IMR-90 (cell line): ENCODE measurements at regions not wholly inside any gene's neighbourhood (a gene's known extent, or its start where the extent isn't known, plus 50 kb on each side); places are given as distances from the start of the nearest gene placed in this dataset.

Source experiments
- ATAC-seq: fragments of 200-7000 bp; cut with Tn5 transposase; 2 replicates; pipeline ENCODE4 v1.9.1; 2020; ENCODE audit warnings: low read depth, mild to moderate bottlenecking, moderate library complexity
- BruUV-seq: library from RNA; stranded (reverse); fragments of 400-500 nt; replicated peaks from 2 replicates; lab custom pipeline; 2021; lab: Mats Ljungman, UMichigan
- CTCF ChIA-PET: fragments of 300-600 bp; formaldehyde crosslinking; extraction: SDS; loops from one replicate; lab custom pipeline; 2021; ENCODE audit warnings: antibody characterized with exemption; lab: Yijun Ruan, JAX
- POLR2A ChIA-PET: fragments of 300-600 bp; sonication (Branson Sonifier 250); formaldehyde crosslinking; loops from one replicate; lab custom pipeline; 2022; ENCODE audit warnings: antibody characterized with exemption; ENCODE audit not compliant: unreplicated experiment; lab: Charles Lee
- DNase-seq: peaks from one replicate; pipeline ENCODE4 v3.0.0; 2013
- H2AFZ ChIP-seq: replicated peaks from 2 replicates; pipeline ENCODE3; 2013; ENCODE audit warnings: low read length, mild to moderate bottlenecking; ENCODE audit not compliant: poor library complexity
- H2AK5ac ChIP-seq: 2 replicates; pipeline ENCODE4 v1.6.1; 2013; ENCODE audit warnings: low read depth, low read length, inconsistent platforms
- H2AK9ac ChIP-seq: replicated peaks from 2 replicates; pipeline ENCODE3; 2013; ENCODE audit warnings: mild to moderate bottlenecking, low read depth, low read length, moderate library complexity; ENCODE audit not compliant: poor library complexity
- H2BK120ac ChIP-seq: 2 replicates; pipeline ENCODE4 v1.6.1; 2013; ENCODE audit warnings: low read depth, low read length, inconsistent platforms
- H2BK15ac ChIP-seq: 3 replicates; pipeline ENCODE4 v1.6.1; 2013; ENCODE audit warnings: low read depth, low read length, inconsistent platforms
- H2BK20ac ChIP-seq: 2 replicates; pipeline ENCODE4 v1.6.1; 2013; ENCODE audit warnings: low read depth, mild to moderate bottlenecking, inconsistent platforms, low read length, moderate library complexity
- H2BK5ac ChIP-seq: 2 replicates; pipeline ENCODE4 v1.6.1; 2013; ENCODE audit warnings: mild to moderate bottlenecking, low read depth, low read length, inconsistent platforms; ENCODE audit not compliant: poor library complexity, severe bottlenecking
- H3K14ac ChIP-seq: replicated peaks from 2 replicates; pipeline ENCODE4 v1.6.1; 2013; ENCODE audit warnings: low read depth, low read length, inconsistent platforms
- H3K18ac ChIP-seq: 2 replicates; pipeline ENCODE4 v1.6.1; 2013; ENCODE audit warnings: low read depth, low read length, control low read depth
- H3K23ac ChIP-seq: 2 replicates; pipeline ENCODE4 v1.6.1; 2013; ENCODE audit warnings: low read depth, low read length, inconsistent platforms
- H3K27ac ChIP-seq: 2 replicates; pipeline ENCODE4 v1.5.1; 2013; ENCODE audit warnings: mild to moderate bottlenecking, control low read depth, low read length; ENCODE audit not compliant: insufficient read depth
- H3K27me3 ChIP-seq: 2 replicates; pipeline ENCODE4 v1.6.1; 2013; ENCODE audit warnings: low read length; ENCODE audit not compliant: control insufficient read depth, insufficient read depth
- H3K36me3 ChIP-seq: 2 replicates; pipeline ENCODE4 v1.6.1; 2013; ENCODE audit warnings: low read length, mixed read lengths; ENCODE audit not compliant: control insufficient read depth, insufficient read depth
- H3K4ac ChIP-seq: 2 replicates; pipeline ENCODE4 v1.6.1; 2013; ENCODE audit warnings: low read depth, low read length, inconsistent platforms
- H3K4me1 ChIP-seq: 2 replicates; pipeline ENCODE4 v1.6.1; 2013; ENCODE audit warnings: low read length, mixed read lengths; ENCODE audit not compliant: control insufficient read depth, insufficient read depth
- H3K4me2 ChIP-seq: 2 replicates; pipeline ENCODE4 v1.6.1; 2013; ENCODE audit warnings: low read depth, mild to moderate bottlenecking, control low read depth, low read length, moderate library complexity
- H3K4me3 ChIP-seq: 2 replicates; pipeline ENCODE4 v1.5.1; 2013; ENCODE audit warnings: low read depth, mild to moderate bottlenecking, control low read depth, low read length, moderate library complexity; ENCODE audit not compliant: insufficient read depth
- H3K56ac ChIP-seq: 2 replicates; pipeline ENCODE4 v1.6.1; 2013; ENCODE audit warnings: low read length, inconsistent platforms; ENCODE audit not compliant: insufficient read depth; ENCODE audit errors: extremely low read depth
- H3K79me1 ChIP-seq, 2 experiments: 2 replicates each; pipeline ENCODE4 v1.6.1; 2013; ENCODE audit warnings: low read length in 2 of 2, inconsistent platforms in 1 of 2, low read depth in 1 of 2
- H3K9ac ChIP-seq: 2 replicates; pipeline ENCODE4 v1.6.1; 2013; ENCODE audit warnings: low read depth, low read length, control low read depth
- H3K9me1 ChIP-seq: 2 replicates; pipeline ENCODE4 v1.6.1; 2013; ENCODE audit warnings: low read length, inconsistent platforms; ENCODE audit not compliant: insufficient read depth
- H3K9me3 ChIP-seq: 2 replicates; pipeline ENCODE4 v1.6.1; 2013; ENCODE audit warnings: low read length; ENCODE audit not compliant: control insufficient read depth, insufficient read depth
- H4K20me1 ChIP-seq: 2 replicates; pipeline ENCODE4 v1.6.1; 2013; ENCODE audit warnings: low read length, inconsistent platforms; ENCODE audit not compliant: insufficient read depth
- H4K5ac ChIP-seq: 2 replicates; pipeline ENCODE4 v1.6.1; 2013; ENCODE audit warnings: mild to moderate bottlenecking, low read depth, low read length, control low read depth
- H4K8ac ChIP-seq, 2 experiments: 2 replicates each; pipeline ENCODE4 v1.6.1; 2013; ENCODE audit warnings: low read depth in 2 of 2, low read length in 2 of 2, control low read depth in 1 of 2, inconsistent platforms in 1 of 2
- H4K91ac ChIP-seq: 2 replicates; pipeline ENCODE4 v1.6.1; 2013; ENCODE audit warnings: low read depth, low read length, inconsistent platforms; ENCODE audit not compliant: insufficient read depth
- MAZ ChIP-seq: IDR thresholded peaks from 2 replicates; pipeline ENCODE4 v1.6.1; 2012; ENCODE audit warnings: low read depth, mild to moderate bottlenecking, low read length, improper control_type of control experiment, moderate library complexity, borderline replicate concordance
- RFX5 ChIP-seq: IDR thresholded peaks from 2 replicates; pipeline ENCODE4 v1.8.0; 2012; ENCODE audit warnings: low read depth, mild to moderate bottlenecking, low read length, moderate library complexity
- USF2 ChIP-seq: fragments of 150-350 bp; IDR thresholded peaks from 2 replicates; pipeline ENCODE4 v1.6.1; 2017; ENCODE audit warnings: mild to moderate bottlenecking, antibody characterized with exemption, low read length, low read depth
- WGBS, 2 experiments: methylation state at CpG; one replicate each; pipeline versions ENCODE4 v1.1.5 to v1.1.7; 2013; ENCODE audit warnings: missing lambda C conversion rate in 2 of 2; ENCODE audit not compliant: insufficient read length in 1 of 2; ENCODE audit errors: extremely low coverage in 2 of 2; 5-methylcytosine and 5-hydroxymethylcytosine counted together
- dilution Hi-C: fragments of 300-500 bp; cut with HindIII; formaldehyde crosslinking; loops from one replicate; pipeline ENCODE4 v1.14.3; 2018; ENCODE audit warnings: low sequenced_read_pairs; ENCODE audit not compliant: unreplicated experiment
- in situ Hi-C: fragments of 300-500 bp; cut with MboI; formaldehyde crosslinking; loops from 3 replicates; pipeline ENCODE4 v1.14.3; 2019; ENCODE audit warnings: low sequenced_read_pairs, inconsistent platforms, mixed read lengths
- intact Hi-C: fragments of 100-400 bp; cut with micrococcal nuclease; formaldehyde crosslinking; loops from 2 replicates; pipeline ENCODE4 v1.10.0; 2022

- ChIA-PET POLR2A (interaction anchor here (1.1 kb wide), 1 partner anchor 14 kb away, joined by 5 read pairs; no protein-coding TSS in a partner anchor), CTCF (no interaction called here)
- H4K20me1 ChIP-seq, result no peaks in the 10 kb centered on the region
- H3K79me1 ChIP-seq, result no peaks in the 10 kb centered on the region
- no peak overlapping the region for H4K8ac ChIP-seq
- dilution Hi-C loops (no loop called here), in situ Hi-C loops (no loop called here), intact Hi-C loops (no loop called here)
- no peak for DNase-seq
- no peak overlapping the region for H3K9ac ChIP-seq
- H3K4me1 ChIP-seq, result peaks cover 10% of the 10 kb centered on the region; the same call in 1 of the 2 replicates
- H2AK5ac ChIP-seq, result peak overlapping the region; percentile 5; the same call in 1 of the 2 replicates
- H2BK120ac ChIP-seq, result no peak overlapping the region
- no peak overlapping the region for H3K4me3 ChIP-seq
- H3K4ac ChIP-seq, result no peak overlapping the region
- H3K56ac ChIP-seq, result no peak overlapping the region
- H2BK15ac ChIP-seq, result no peak overlapping the region
- no peaks in the 10 kb centered on the region; the same call in 1 of the 2 replicates for H3K9me1 ChIP-seq
- H3K18ac ChIP-seq, result no peak overlapping the region
- no peak overlapping the region for H4K5ac ChIP-seq
- ATAC-seq, result no peak
- no peak overlapping the region for H3K4me2 ChIP-seq
- no peak overlapping the region for H3K23ac ChIP-seq
- H3K14ac ChIP-seq, result no peak overlapping the region
- TF ChIP-seq USF2 (no peak), RFX5 (no peak), MAZ (no peak)
- no peaks in the 10 kb centered on the region for H3K36me3 ChIP-seq
- no peaks in the 10 kb centered on the region for H3K9me3 ChIP-seq
- H4K91ac ChIP-seq, result no peak overlapping the region
- 69% methylated on average over 7 of the region's 13 CpGs; no CpG with 5 or more reads in 1 of the 2 experiments for WGBS, 2 experiments
- no peaks in the 10 kb centered on the region; the same call in 1 of the 2 replicates for H3K27me3 ChIP-seq
- no peak overlapping the region for H2BK20ac ChIP-seq
- H2AFZ ChIP-seq, result peak overlapping the region; percentile 52
- H2AK9ac ChIP-seq, result no peak overlapping the region
- BruUV-seq, result no TSS peak
- H3K27ac ChIP-seq, result no peak overlapping the region
- H2BK5ac ChIP-seq, result no peak overlapping the region
Measured at GRCh38 chr2:128439791-128440665, 121.4 kb upstream of the HS6ST1 start.
